ENCODE measurements at regions not wholly inside any gene's neighbourhood (a gene's known extent, or its start where the extent isn't known, plus 50 kb on each side); places are given as distances from the start of the nearest gene placed in this dataset.

DNA sequence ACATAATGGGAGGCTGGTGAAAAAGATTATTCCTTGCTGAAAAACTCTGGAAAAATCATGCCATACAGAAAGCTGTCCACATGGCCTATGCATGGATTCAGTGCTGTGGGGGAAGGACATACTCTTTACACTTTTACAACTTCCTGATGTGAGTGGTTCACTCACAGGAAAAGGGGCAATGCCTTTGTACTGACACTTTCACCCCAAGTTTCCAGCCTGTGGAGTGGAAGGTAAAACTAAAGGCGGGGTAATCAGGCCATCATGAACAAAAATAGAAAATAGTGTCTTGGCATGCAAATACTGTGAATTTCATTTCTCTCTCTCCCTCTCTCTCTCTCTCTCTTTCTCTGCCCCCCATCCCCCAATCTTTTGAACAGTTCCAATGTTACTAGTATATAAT is 281.8 kb downstream of the ETS1 start:
- H3K36me3 ChIP-seq (ENCODE audit: insufficient read depth, low read length): no peaks in the 10 kb centered on the region
- no peaks in the 10 kb centered on the region for H3K9me3 ChIP-seq (ENCODE audit: control insufficient read depth, insufficient read depth, low read length)
- no peaks in the 10 kb centered on the region for H3K4me1 ChIP-seq (ENCODE audit: insufficient read depth, low read length)
- no peak overlapping the region for H3K9ac ChIP-seq (ENCODE audit: low read depth, low read length)

- H3K9me3 ChIP-seq (ENCODE audit: control insufficient read depth, insufficient read depth, low read length): no peaks in the 10 kb centered on the region
- H3K9ac ChIP-seq (ENCODE audit: low read depth, low read length): no peak overlapping the region
- no peaks in the 10 kb centered on the region for H3K36me3 ChIP-seq (ENCODE audit: insufficient read depth, low read length)
- no peaks in the 10 kb centered on the region for H3K4me1 ChIP-seq (ENCODE audit: insufficient read depth, low read length)
These were observed 282.5 kb downstream of the ETS1 start for GRCh38 chr11:128304666-128305485.

DNA sequence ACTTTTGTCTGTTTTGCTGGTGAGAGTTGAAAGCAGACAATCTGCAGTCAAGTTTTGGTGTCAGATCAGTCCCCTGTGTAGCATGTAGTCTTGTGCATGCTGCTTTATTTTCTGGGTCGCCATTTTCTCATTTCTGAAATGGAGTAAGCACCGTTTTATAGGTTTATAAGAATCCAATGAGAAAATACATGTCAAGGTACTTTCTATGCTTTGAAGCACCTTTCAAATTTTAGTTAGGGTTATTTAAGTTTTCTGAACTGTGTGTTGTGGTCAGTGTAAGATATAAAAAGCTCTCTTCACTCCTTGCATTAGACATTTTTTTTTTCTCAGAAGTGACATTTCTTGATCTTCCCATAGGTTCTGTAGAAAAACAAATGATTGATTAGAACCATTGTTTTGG is 283.2 kb downstream of the ETS1 start:
- Histone ChIP-seq H3K9me3 (ENCODE audit: control insufficient read depth, insufficient read depth, low read length) (no peaks in the 10 kb centered on the region), H3K9ac (ENCODE audit: low read depth, low read length) (no peak overlapping the region), H3K4me1 (ENCODE audit: insufficient read depth, low read length) (no peaks in the 10 kb centered on the region)

GRCh38 chr11:128303383-128303782 is 284.0 kb downstream of the ETS1 start:
- Histone ChIP-seq H3K36me3 (ENCODE audit: insufficient read depth, low read length) (no peaks in the 10 kb centered on the region), H3K9me3 (ENCODE audit: control insufficient read depth, insufficient read depth, low read length) (no peaks in the 10 kb centered on the region), H3K4me1 (ENCODE audit: insufficient read depth, low read length) (no peaks in the 10 kb centered on the region), H3K9ac (ENCODE audit: low read depth, low read length) (no peak overlapping the region)

More for the DNA sequence above, 283.2 kb downstream of the ETS1 start:
- H3K36me3 ChIP-seq (ENCODE audit: insufficient read depth, low read length): no peaks in the 10 kb centered on the region

- Histone ChIP-seq H3K36me3 (ENCODE audit: insufficient read depth, low read length) (no peaks in the 10 kb centered on the region), H3K9ac (ENCODE audit: low read depth, low read length) (no peak overlapping the region), H3K4me1 (ENCODE audit: insufficient read depth, low read length) (no peaks in the 10 kb centered on the region), H3K9me3 (ENCODE audit: control insufficient read depth, insufficient read depth, low read length) (no peaks in the 10 kb centered on the region)
These were observed 284.8 kb downstream of the ETS1 start for GRCh38 chr11:128302425-128303186.

DNA sequence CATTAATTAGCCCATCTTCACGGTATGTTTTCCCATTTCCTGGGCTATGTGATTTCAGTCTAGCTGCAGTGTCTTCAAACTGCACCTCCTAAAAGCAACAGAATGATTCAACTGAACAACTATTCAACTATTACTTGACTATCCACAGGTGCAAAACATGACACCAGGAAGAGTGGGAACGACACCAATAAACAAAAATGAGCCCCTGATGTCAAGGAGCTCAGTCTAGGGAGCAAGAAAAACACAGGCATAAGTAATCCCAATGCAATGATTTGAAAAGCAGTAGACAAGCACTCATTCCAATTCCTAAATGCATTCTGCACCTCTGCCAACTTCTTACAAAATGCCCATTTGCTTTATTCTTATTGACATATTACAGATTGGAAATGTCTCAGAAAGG is 285.6 kb downstream of the ETS1 start:
- Histone ChIP-seq H3K9ac (ENCODE audit: low read depth, low read length) (no peak overlapping the region), H3K36me3 (ENCODE audit: insufficient read depth, low read length) (no peaks in the 10 kb centered on the region), H3K9me3 (ENCODE audit: control insufficient read depth, insufficient read depth, low read length) (no peaks in the 10 kb centered on the region), H3K4me1 (ENCODE audit: insufficient read depth, low read length) (no peaks in the 10 kb centered on the region)

DNA sequence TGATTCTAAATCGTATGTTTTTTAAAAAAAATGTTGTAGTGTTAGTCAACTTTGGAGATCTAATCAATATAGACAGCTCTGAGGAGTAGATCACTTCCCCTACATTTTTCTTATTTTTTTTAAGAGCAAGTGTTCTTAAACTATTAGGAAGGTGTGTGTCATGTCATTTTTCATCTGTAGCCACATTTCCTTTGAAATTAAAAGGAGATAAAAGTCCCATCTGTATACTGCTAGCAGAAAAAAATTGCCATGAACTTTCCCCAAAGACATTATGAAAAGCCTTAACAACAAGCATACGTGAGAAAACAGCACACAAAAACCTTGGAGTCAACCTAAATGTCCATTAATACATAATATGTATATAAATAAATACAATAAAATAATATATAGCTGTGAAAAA is 286.6 kb downstream of the ETS1 start:
- Histone ChIP-seq H3K9me3 (ENCODE audit: control insufficient read depth, insufficient read depth, low read length) (no peaks in the 10 kb centered on the region), H3K4me1 (ENCODE audit: insufficient read depth, low read length) (no peaks in the 10 kb centered on the region), H3K36me3 (ENCODE audit: insufficient read depth, low read length) (no peaks in the 10 kb centered on the region), H3K9ac (ENCODE audit: low read depth, low read length) (no peak overlapping the region)

DNA sequence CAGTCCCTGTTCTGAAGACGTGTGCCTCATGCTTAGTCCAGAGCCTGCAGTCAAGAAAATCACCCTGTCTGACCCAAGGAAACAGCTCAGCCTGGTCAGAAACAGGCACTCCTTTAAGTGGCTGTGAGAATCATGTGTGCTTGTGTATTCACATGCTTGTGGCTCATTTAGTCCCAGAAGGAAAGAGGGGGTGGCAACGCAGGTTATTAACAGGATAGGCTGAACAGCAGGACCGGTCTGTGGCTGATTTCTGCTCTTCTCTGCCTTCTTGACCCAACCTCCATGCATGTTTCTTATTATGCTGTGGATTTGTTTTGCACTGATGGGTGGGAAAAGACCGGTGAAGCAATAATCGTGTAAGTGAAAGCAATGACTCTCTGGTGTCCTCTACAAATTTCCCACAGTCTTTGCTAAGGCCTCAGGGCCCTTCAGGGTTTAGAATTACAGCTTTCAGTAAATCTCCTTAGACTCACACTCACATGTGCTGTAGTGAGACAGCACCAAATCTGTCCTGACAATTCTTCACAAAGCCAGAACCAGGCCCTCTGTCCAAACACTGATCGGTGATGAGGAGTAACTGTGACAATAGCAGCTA is 288.1 kb downstream of the ETS1 start:
- no peaks in the 10 kb centered on the region for H3K4me1 ChIP-seq (ENCODE audit: insufficient read depth, low read length)
- no peak overlapping the region for H3K9ac ChIP-seq (ENCODE audit: low read depth, low read length)
- H3K36me3 ChIP-seq (ENCODE audit: insufficient read depth, low read length): no peaks in the 10 kb centered on the region
- no peaks in the 10 kb centered on the region for H3K9me3 ChIP-seq (ENCODE audit: control insufficient read depth, insufficient read depth, low read length)

- Histone ChIP-seq H3K4me1 (ENCODE audit: insufficient read depth, low read length) (no peaks in the 10 kb centered on the region), H3K9ac (ENCODE audit: low read depth, low read length) (no peak overlapping the region), H3K9me3 (ENCODE audit: control insufficient read depth, insufficient read depth, low read length) (no peaks in the 10 kb centered on the region), H3K36me3 (ENCODE audit: insufficient read depth, low read length) (no peaks in the 10 kb centered on the region)
These were observed 289.1 kb downstream of the ETS1 start for GRCh38 chr11:128298271-128298670.

DNA sequence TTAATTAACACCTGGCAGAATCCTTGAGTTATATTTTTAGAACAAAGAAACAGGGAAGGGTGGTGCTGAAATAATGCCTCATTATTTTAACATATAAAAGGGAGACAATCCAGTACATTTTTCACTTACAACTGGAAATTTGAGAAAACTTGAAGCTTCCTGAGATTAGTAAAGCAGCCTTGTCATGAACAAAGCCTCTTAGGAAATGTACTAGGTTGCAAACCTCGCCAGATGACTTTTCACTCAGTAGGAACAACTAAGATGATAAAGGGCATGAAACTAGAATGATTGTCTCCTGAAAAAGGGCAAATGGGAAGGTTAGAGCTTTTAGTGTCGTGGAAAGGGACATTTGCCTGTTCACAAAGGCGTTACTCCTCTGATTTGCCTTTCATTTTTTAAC is 289.6 kb downstream of the ETS1 start:
- Histone ChIP-seq H3K9ac (ENCODE audit: low read depth, low read length) (no peak overlapping the region), H3K36me3 (ENCODE audit: insufficient read depth, low read length) (no peaks in the 10 kb centered on the region), H3K9me3 (ENCODE audit: control insufficient read depth, insufficient read depth, low read length) (no peaks in the 10 kb centered on the region), H3K4me1 (ENCODE audit: insufficient read depth, low read length) (no peaks in the 10 kb centered on the region)

DNA sequence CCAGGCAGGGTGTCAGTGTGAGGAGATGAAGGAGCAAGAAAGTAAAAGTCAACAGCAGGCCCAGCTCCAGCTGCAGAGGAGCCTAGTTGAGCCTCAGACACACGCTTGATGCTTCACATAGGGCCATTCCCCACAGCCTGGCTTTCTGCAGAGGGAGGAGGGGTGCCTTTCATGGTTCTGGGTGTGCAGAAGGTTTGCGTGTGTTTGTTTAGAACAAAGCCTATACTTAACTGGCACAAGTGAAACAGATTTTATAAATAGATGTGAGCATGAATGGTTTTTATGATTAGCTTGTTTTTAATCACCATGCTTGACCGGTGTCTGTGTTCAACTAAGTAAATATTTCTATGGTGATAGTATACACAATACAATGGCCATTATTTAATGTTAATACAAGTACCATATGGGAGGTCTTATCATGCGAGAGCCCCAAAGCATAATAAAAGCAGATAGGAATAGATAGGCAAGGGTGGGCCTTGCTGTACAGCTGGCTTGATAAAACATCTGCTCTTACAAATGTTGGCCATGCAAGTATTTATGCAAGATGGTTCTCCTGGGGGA is 290.2 kb downstream of the ETS1 start:
- Histone ChIP-seq H3K36me3 (ENCODE audit: insufficient read depth, low read length) (no peaks in the 10 kb centered on the region), H3K9ac (ENCODE audit: low read depth, low read length) (no peak overlapping the region), H3K4me1 (ENCODE audit: insufficient read depth, low read length) (no peaks in the 10 kb centered on the region), H3K9me3 (ENCODE audit: control insufficient read depth, insufficient read depth, low read length) (no peaks in the 10 kb centered on the region)

- Histone ChIP-seq H3K9me3 (ENCODE audit: control insufficient read depth, insufficient read depth, low read length) (no peaks in the 10 kb centered on the region), H3K9ac (ENCODE audit: low read depth, low read length) (no peak overlapping the region), H3K4me1 (ENCODE audit: insufficient read depth, low read length) (no peaks in the 10 kb centered on the region), H3K36me3 (ENCODE audit: insufficient read depth, low read length) (no peaks in the 10 kb centered on the region)
These were observed 292.7 kb downstream of the ETS1 start for GRCh38 chr11:128294671-128295050.

DNA sequence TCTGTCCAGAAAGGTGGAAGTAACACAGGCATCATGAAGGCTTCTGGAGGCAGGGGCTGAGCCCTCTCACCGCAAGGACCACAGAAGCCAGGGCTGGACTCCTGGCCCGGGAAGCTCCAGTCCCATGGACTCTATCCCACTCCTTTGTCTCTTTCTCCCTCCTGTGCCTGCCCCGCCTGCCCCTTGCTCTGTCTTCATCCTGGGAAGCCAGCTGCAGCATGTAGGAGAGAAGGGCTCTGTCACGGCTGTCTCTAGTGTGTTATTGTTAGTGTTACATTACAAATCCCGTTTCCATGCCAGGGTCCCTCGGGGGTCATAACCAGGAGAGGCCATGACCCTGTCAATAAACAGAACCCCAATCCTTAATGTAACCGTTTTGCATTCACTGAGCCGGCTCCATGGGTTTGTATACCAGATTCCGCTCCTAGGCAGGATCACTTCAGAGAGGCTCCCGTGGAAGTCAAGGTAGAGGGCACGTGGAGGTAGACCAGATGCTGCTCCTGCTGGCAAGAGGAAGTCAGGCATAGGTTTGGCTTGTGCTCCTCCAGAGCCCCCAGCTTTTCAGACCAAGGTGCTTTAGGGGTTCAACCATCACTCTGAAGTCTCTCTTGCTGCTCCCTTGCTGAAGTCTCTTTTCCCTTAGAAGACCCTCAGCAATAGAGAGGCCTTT is 293.2 kb downstream of the ETS1 start:
- H3K9ac ChIP-seq (ENCODE audit: low read depth, low read length): no peak overlapping the region
- H3K9me3 ChIP-seq (ENCODE audit: control insufficient read depth, insufficient read depth, low read length): no peaks in the 10 kb centered on the region
- H3K4me1 ChIP-seq (ENCODE audit: insufficient read depth, low read length): no peaks in the 10 kb centered on the region
- no peaks in the 10 kb centered on the region for H3K36me3 ChIP-seq (ENCODE audit: insufficient read depth, low read length)

DNA sequence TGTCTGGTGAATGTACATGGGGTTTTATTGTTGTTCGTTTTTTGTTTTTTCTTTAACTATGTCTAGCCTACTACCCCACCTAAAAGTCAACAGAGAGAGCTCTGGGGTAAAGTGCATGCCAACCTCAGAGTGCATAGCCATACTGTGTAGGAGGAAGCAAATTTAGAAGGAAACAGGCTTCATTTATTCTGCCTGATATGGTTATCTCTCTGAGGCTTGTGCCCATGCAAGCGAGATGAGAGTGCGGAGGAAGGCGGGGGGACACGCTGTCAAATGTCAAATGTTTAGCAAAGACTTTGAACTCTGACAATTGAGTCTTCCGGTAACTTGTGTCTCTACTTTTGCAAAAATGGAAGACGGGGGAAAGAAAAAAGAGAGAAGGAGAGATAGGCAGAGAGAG is 295.5 kb downstream of the ETS1 start:
- Histone ChIP-seq H3K4me1 (ENCODE audit: insufficient read depth, low read length) (no peaks in the 10 kb centered on the region), H3K9me3 (ENCODE audit: control insufficient read depth, insufficient read depth, low read length) (no peaks in the 10 kb centered on the region), H3K36me3 (ENCODE audit: insufficient read depth, low read length) (no peaks in the 10 kb centered on the region), H3K9ac (ENCODE audit: low read depth, low read length) (no peak overlapping the region)

All from ES-I3 (cell line).